ENCODE measurements at regions not wholly inside any gene's neighbourhood (a gene's known extent, or its start where the extent isn't known, plus 50 kb on each side); places are given as distances from the start of the nearest gene placed in this dataset.

- DNase-seq (ENCODE audit: low spot score) = no peak
- in situ Hi-C loops (cut with HindIII; ENCODE audit: low sequenced_read_pairs) = no loop called here
Measured at GRCh38 chr1:55689800-55690199, 474.6 kb upstream of the USP24 start.

- in situ Hi-C loops (cut with HindIII; ENCODE audit: low sequenced_read_pairs) = no loop called here
- no peak for DNase-seq (ENCODE audit: low spot score)
Measured at GRCh38 chr1:55685560-55685959, 470.4 kb upstream of the USP24 start.

- in situ Hi-C loops (cut with HindIII; ENCODE audit: low sequenced_read_pairs) = no loop called here
- DNase-seq (ENCODE audit: low spot score) = no peak
Measured at GRCh38 chr1:55684131-55684650, 469.0 kb upstream of the USP24 start.

- in situ Hi-C loops (cut with HindIII; ENCODE audit: low sequenced_read_pairs) = no loop called here
- DNase-seq (ENCODE audit: low spot score) = no peak
Measured at GRCh38 chr1:55682198-55682597, 467.0 kb upstream of the USP24 start.

- DNase-seq (ENCODE audit: low spot score) = no peak
- in situ Hi-C loops (cut with HindIII; ENCODE audit: low sequenced_read_pairs) = no loop called here
Measured at GRCh38 chr1:55679971-55680370, 464.8 kb upstream of the USP24 start.

- no peak for DNase-seq (ENCODE audit: low spot score)
- in situ Hi-C loops (cut with HindIII; ENCODE audit: low sequenced_read_pairs) = no loop called here
Measured at GRCh38 chr1:55673416-55673815, 458.3 kb upstream of the USP24 start.

- DNase-seq (ENCODE audit: low spot score) = peak; percentile 7
- in situ Hi-C loops (cut with HindIII; ENCODE audit: low sequenced_read_pairs) = no loop called here
Measured at GRCh38 chr1:55670331-55671082, 455.3 kb upstream of the USP24 start.

- no peak for DNase-seq (ENCODE audit: low spot score)
- in situ Hi-C loops (cut with HindIII; ENCODE audit: low sequenced_read_pairs) = no loop called here
Measured at GRCh38 chr1:55669293-55669692, 454.1 kb upstream of the USP24 start.

- in situ Hi-C loops (cut with HindIII; ENCODE audit: low sequenced_read_pairs) = no loop called here
- DNase-seq (ENCODE audit: low spot score) = no peak
Measured at GRCh38 chr1:55662875-55663274, 447.7 kb upstream of the USP24 start.

- in situ Hi-C loops (cut with HindIII; ENCODE audit: low sequenced_read_pairs) = no loop called here
- DNase-seq (ENCODE audit: low spot score) = no peak
Measured at GRCh38 chr1:55658917-55659316, 443.8 kb upstream of the USP24 start.

- DNase-seq (ENCODE audit: low spot score) = no peak
- in situ Hi-C loops (cut with HindIII; ENCODE audit: low sequenced_read_pairs) = no loop called here
Measured at GRCh38 chr1:55654750-55655149, 439.6 kb upstream of the USP24 start.

- in situ Hi-C loops (cut with HindIII; ENCODE audit: low sequenced_read_pairs) = no loop called here
- DNase-seq (ENCODE audit: low spot score) = no peak
Measured at GRCh38 chr1:55654171-55654570, 439.0 kb upstream of the USP24 start.

- DNase-seq (ENCODE audit: low spot score) = no peak
- in situ Hi-C loops (cut with HindIII; ENCODE audit: low sequenced_read_pairs) = no loop called here
Measured at GRCh38 chr1:55650444-55650843, 435.3 kb upstream of the USP24 start.

GRCh38 chr1:55646181-55646580, 431.0 kb upstream of the USP24 start:
- DNase-seq (ENCODE audit: low spot score) = no peak
- in situ Hi-C loops (cut with HindIII; ENCODE audit: low sequenced_read_pairs) = no loop called here

- no peak for DNase-seq (ENCODE audit: low spot score)
- in situ Hi-C loops (cut with HindIII; ENCODE audit: low sequenced_read_pairs) = no loop called here
Measured at GRCh38 chr1:55645270-55645669, 430.1 kb upstream of the USP24 start.

- in situ Hi-C loops (cut with HindIII; ENCODE audit: low sequenced_read_pairs) = no loop called here
- no peak for DNase-seq (ENCODE audit: low spot score)
Measured at GRCh38 chr1:55641947-55642346, 426.8 kb upstream of the USP24 start.

GRCh38 chr1:55640708-55641473, 425.7 kb upstream of the USP24 start:
- in situ Hi-C loops (cut with HindIII; ENCODE audit: low sequenced_read_pairs) = no loop called here
- no peak for DNase-seq (ENCODE audit: low spot score)

GRCh38 chr1:55639526-55639925, 424.4 kb upstream of the USP24 start:
- no peak for DNase-seq (ENCODE audit: low spot score)
- in situ Hi-C loops (cut with HindIII; ENCODE audit: low sequenced_read_pairs) = no loop called here

GRCh38 chr1:55639051-55639450, 423.9 kb upstream of the USP24 start:
- DNase-seq (ENCODE audit: low spot score) = no peak

GRCh38 chr1:55636696-55637095, 421.5 kb upstream of the USP24 start:
- in situ Hi-C loops (cut with HindIII; ENCODE audit: low sequenced_read_pairs) = no loop called here
- DNase-seq (ENCODE audit: low spot score) = no peak

More at GRCh38 chr1:55639051-55639450, 423.9 kb upstream of the USP24 start:
- in situ Hi-C loops (cut with HindIII; ENCODE audit: low sequenced_read_pairs) = no loop called here

Measured in G401 (cell line).